OCI-LY7 (cell line): ENCODE measurements at regions not wholly inside any gene's neighbourhood (a gene's known extent, or its start where the extent isn't known, plus 50 kb on each side); places are given as distances from the start of the nearest gene placed in this dataset.

Source experiments
- BruUV-seq: library from RNA; stranded (reverse); fragments of 400-500 nt; replicated peaks from 2 replicates; lab custom pipeline; 2021; lab: Mats Ljungman, UMichigan
- CTCF ChIA-PET: fragments of 300-600 bp; sonication (Branson Sonifier 250); formaldehyde crosslinking; loops from one replicate; lab custom pipeline; 2022; ENCODE audit warnings: antibody characterized with exemption; ENCODE audit not compliant: unreplicated experiment; lab: Charles Lee
- POLR2A ChIA-PET: fragments of 300-600 bp; sonication (Branson Sonifier 250); formaldehyde crosslinking; loops from one replicate; lab custom pipeline; 2022; ENCODE audit warnings: antibody characterized with exemption; lab: Charles Lee
- DNase-seq: peaks from one replicate; pipeline ENCODE4 v3.0.0-alpha.2; 2015; ENCODE audit warnings: low spot score
- H2AFZ ChIP-seq: fragments of 200-600 bp; sonication (generic), shearing (Covaris generic); 2 replicates; pipeline ENCODE4 v1.6.1; 2014; ENCODE audit warnings: mild to moderate bottlenecking, antibody characterized with exemption, low read length, moderate library complexity
- H3K27ac ChIP-seq: fragments of 200-600 bp; sonication (generic); 2 replicates; pipeline ENCODE4 v1.5.1; 2014; ENCODE audit warnings: mixed run types, low read depth, mild to moderate bottlenecking, moderate library complexity, low read length, inconsistent platforms; ENCODE audit not compliant: poor library complexity, severe bottlenecking
- H3K36me3 ChIP-seq: fragments of 200-600 bp; sonication (generic); 2 replicates; pipeline ENCODE4 v1.6.1; 2014; ENCODE audit warnings: mild to moderate bottlenecking, antibody characterized with exemption, low read length, moderate library complexity, mixed read lengths; ENCODE audit not compliant: insufficient read depth
- H3K4me1 ChIP-seq: fragments of 200-600 bp; sonication (generic); 2 replicates; pipeline ENCODE4 v1.5.1; 2014; ENCODE audit warnings: mild to moderate bottlenecking, low read length; ENCODE audit not compliant: insufficient read depth, poor library complexity, severe bottlenecking
- H3K4me2 ChIP-seq: fragments of 200-600 bp; sonication (generic); 2 replicates; pipeline ENCODE4 v1.6.1; 2014; ENCODE audit warnings: mild to moderate bottlenecking, low read length
- H3K4me3 ChIP-seq: fragments of 200-600 bp; sonication (generic); 2 replicates; pipeline ENCODE4 v1.5.1; 2014; ENCODE audit warnings: mild to moderate bottlenecking, low read depth, low read length; ENCODE audit not compliant: poor library complexity, severe bottlenecking
- H3K79me2 ChIP-seq: fragments of 200-600 bp; sonication (generic); 2 replicates; pipeline ENCODE4 v1.6.1; 2016; ENCODE audit warnings: low read depth, mild to moderate bottlenecking, low read length, moderate library complexity, mixed read lengths; ENCODE audit not compliant: insufficient read depth
- H3K9me2 ChIP-seq: fragments of 200-600 bp; sonication (generic); 2 replicates; pipeline ENCODE4 v1.6.1; 2016; ENCODE audit warnings: mild to moderate bottlenecking, low read length, mixed read lengths; ENCODE audit not compliant: insufficient read depth
- H3K9me3 ChIP-seq: fragments of 200-600 bp; sonication (generic); 2 replicates; pipeline ENCODE4 v1.6.1; 2014; ENCODE audit warnings: mild to moderate bottlenecking, mixed run types, low read length, mixed read lengths
- H4K20me1 ChIP-seq: fragments of 200-600 bp; sonication (generic); 2 replicates; pipeline ENCODE4 v1.6.1; 2014; ENCODE audit warnings: mild to moderate bottlenecking, antibody characterized with exemption, low read length, moderate library complexity, mixed read lengths; ENCODE audit not compliant: insufficient read depth
- EZH2phosphoT487 ChIP-seq: fragments of 200-600 bp; sonication (generic); IDR thresholded peaks from 2 replicates; pipeline ENCODE4 v1.6.1; 2018; ENCODE audit warnings: low read depth, borderline replicate concordance, mild to moderate bottlenecking, mixed run types, antibody characterized with exemption, low read length, moderate library complexity, mixed read lengths
- intact Hi-C: fragments of 100-400 bp; cut with micrococcal nuclease; formaldehyde crosslinking; loops from one replicate; pipeline ENCODE4 v1.10.0; 2022; ENCODE audit not compliant: unreplicated experiment
- TF ChIP-seq, protein P1 (sequence below): fragments of 200-600 bp; sonication (generic); conservative IDR thresholded peaks from 2 replicates; pipeline ENCODE4 v1.5.1; 2014; ENCODE audit warnings: mild to moderate bottlenecking, antibody characterized with exemption, low read length, moderate library complexity, mixed read lengths

DNA sequence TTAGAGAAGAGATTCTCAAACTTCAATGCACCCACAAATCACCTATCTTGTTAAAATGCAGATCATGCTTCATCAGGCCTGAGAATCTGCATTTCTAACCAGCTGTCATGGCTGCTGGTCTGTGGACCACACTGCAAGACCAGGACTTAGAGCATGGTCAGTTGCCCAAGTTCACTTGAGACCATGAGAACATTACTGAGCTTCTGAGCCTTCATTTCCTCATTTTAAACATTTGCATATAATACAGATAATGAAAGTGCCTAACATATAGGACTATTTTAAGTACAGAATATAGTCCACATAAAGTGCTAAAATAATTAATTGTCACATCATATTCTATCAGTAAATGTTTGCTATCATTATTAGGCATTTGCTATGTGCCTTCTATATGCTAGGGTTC, 260.8 kb upstream of the TNC start:
- Histone ChIP-seq H3K4me1 (no peaks in the 10 kb centered on the region), H3K36me3 (no peaks in the 10 kb centered on the region), H3K4me3 (no peak overlapping the region), H3K9me2 (no peaks in the 10 kb centered on the region), H3K27ac (no peak overlapping the region), H2AFZ (no peak overlapping the region), H3K4me2 (no peak overlapping the region), H3K9me3 (no peaks in the 10 kb centered on the region), H3K79me2 (no peaks in the 10 kb centered on the region), H4K20me1 (no peaks in the 10 kb centered on the region)
- TF ChIP-seq, protein P1, sequence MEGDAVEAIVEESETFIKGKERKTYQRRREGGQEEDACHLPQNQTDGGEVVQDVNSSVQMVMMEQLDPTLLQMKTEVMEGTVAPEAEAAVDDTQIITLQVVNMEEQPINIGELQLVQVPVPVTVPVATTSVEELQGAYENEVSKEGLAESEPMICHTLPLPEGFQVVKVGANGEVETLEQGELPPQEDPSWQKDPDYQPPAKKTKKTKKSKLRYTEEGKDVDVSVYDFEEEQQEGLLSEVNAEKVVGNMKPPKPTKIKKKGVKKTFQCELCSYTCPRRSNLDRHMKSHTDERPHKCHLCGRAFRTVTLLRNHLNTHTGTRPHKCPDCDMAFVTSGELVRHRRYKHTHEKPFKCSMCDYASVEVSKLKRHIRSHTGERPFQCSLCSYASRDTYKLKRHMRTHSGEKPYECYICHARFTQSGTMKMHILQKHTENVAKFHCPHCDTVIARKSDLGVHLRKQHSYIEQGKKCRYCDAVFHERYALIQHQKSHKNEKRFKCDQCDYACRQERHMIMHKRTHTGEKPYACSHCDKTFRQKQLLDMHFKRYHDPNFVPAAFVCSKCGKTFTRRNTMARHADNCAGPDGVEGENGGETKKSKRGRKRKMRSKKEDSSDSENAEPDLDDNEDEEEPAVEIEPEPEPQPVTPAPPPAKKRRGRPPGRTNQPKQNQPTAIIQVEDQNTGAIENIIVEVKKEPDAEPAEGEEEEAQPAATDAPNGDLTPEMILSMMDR: no peak
- TF ChIP-seq EZH2phosphoT487: no peak
- intact Hi-C loops: no loop called here
- no TSS peak for BruUV-seq
- no peak for DNase-seq
- ChIA-PET CTCF (no interaction called here), POLR2A (interaction anchor here (0.6 kb wide), 1 partner anchor 318 kb away, joined by 3 read pairs; no protein-coding TSS in a partner anchor)

DNA sequence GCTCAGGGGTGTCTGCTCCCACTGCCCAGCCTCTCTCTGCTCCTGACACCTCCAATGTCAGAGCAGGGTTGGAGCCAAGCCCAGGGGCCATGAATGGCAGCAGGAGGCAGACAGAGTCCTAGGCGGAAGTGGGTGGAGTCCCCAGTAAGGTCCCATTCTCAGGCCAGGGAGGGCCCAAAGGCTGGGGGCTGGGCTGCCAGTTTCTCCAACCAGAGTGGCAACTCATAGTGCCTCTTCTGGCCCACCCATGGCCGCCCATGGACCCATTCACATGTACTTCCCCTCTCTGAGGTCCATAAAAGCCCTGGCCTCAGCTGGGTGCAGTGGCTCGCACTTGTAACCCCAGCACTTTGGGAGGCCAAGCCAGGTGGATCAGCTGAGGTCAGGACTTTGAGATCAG, 261.8 kb upstream of the TNC start:
- H3K9me3 ChIP-seq: no peaks in the 10 kb centered on the region
- no peak overlapping the region for H2AFZ ChIP-seq
- H3K79me2 ChIP-seq: no peaks in the 10 kb centered on the region
- H3K36me3 ChIP-seq: no peaks in the 10 kb centered on the region
- ChIA-PET CTCF (no interaction called here), POLR2A (no interaction called here)
- no TSS peak for BruUV-seq
- no peak overlapping the region for H3K27ac ChIP-seq
- H3K4me1 ChIP-seq: no peaks in the 10 kb centered on the region
- no peak overlapping the region for H3K4me2 ChIP-seq
- no peak for DNase-seq
- TF ChIP-seq EZH2phosphoT487: no peak
- TF ChIP-seq, protein P1: no peak
- H3K9me2 ChIP-seq: no peaks in the 10 kb centered on the region
- intact Hi-C loops: no loop called here
- no peaks in the 10 kb centered on the region for H4K20me1 ChIP-seq
- no peak overlapping the region for H3K4me3 ChIP-seq

DNA sequence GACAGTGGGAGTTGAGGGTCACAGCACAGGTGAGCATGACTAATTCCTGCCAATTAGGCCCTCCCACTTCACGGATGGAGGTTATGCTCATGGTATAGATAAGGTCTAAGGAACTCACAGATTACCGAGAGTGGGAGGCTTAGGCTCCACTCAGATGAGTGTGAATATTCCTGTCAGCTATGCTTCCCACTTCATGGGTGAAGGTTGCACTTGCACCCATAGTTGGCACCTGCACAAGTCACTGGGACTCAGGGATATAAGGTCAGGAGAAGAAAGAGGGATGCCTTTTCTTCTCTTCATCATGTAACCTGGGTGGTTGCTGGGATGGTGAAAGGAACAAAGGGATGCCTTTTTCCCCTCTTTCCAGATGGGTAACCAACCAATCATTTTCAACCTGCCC, 264.9 kb upstream of the TNC start:
- POLR2A ChIA-PET: no interaction called here
- Histone ChIP-seq H3K79me2 (no peaks in the 10 kb centered on the region), H3K4me1 (no peaks in the 10 kb centered on the region), H3K9me2 (no peaks in the 10 kb centered on the region), H3K27ac (no peak overlapping the region), H3K4me3 (no peak overlapping the region), H2AFZ (no peak overlapping the region), H3K9me3 (no peaks in the 10 kb centered on the region), H4K20me1 (no peaks in the 10 kb centered on the region), H3K36me3 (no peaks in the 10 kb centered on the region), H3K4me2 (no peak overlapping the region)
- DNase-seq: no peak
- intact Hi-C loops: no loop called here
- TF ChIP-seq, protein P1: no peak
- TF ChIP-seq EZH2phosphoT487: no peak
- BruUV-seq: no TSS peak
- CTCF ChIA-PET: no interaction called here
